Thoracic aorta (tissue), 2 donors: ENCODE measurements at regions not wholly inside any gene's neighbourhood (a gene's known extent, or its start where the extent isn't known, plus 50 kb on each side); places are given as distances from the start of the nearest gene placed in this dataset.
"Not testable (repeated sequence)": the region's sequence is repeated elsewhere in the genome, so short reads cannot be mapped to it uniquely, and the experiment has no call there.

Experiments
- ATAC-seq: fragments of 150-250 bp; one replicate; pipeline ENCODE4 v1.8.0; 2017; ENCODE audit warnings: low read depth; ENCODE audit not compliant: insufficient number of reproducible peaks, low FRiP score
- DNase-seq: peaks from one replicate; pipeline ENCODE4 v3.0.0-alpha.2; 2020; ENCODE audit warnings: low spot score
- H3K27ac ChIP-seq, 2 donors: fragments of 200-600 bp; sonication (generic); 1 replicate in 1 of 2; 2 replicates in 1 of 2; pipeline ENCODE4 v1.5.1; 2016; ENCODE audit warnings: mild to moderate bottlenecking in 2 of 2, moderate library complexity in 2 of 2
- H3K27me3 ChIP-seq: fragments of 200-600 bp; sonication (generic); replicated peaks from 2 replicates; pipeline ENCODE4 v1.6.0; 2016; ENCODE audit warnings: mild to moderate bottlenecking; ENCODE audit not compliant: insufficient read depth
- H3K36me3 ChIP-seq: fragments of 200-600 bp; sonication (generic); one replicate; pipeline ENCODE4 v1.5.1; 2016
- H3K4me1 ChIP-seq, 2 donors: fragments of 200-600 bp; sonication (generic); 1 replicate in 1 of 2; 2 replicates in 1 of 2; pipeline versions ENCODE4 v1.5.1 to v1.6.0; 2016; ENCODE audit warnings: low read depth in 2 of 2, mild to moderate bottlenecking in 1 of 2; ENCODE audit not compliant: control insufficient read depth in 1 of 2
- H3K4me3 ChIP-seq: fragments of 200-600 bp; sonication (generic); 2 replicates; pipeline ENCODE4 v1.5.1; 2016; ENCODE audit warnings: mild to moderate bottlenecking
- H3K9me3 ChIP-seq: fragments of 200-600 bp; sonication (generic); 2 replicates; pipeline ENCODE4 v1.5.1; 2016
- TF ChIP-seq, protein P1 (sequence below): fragments of 200-600 bp; sonication (generic); IDR thresholded peaks from one replicate; pipeline ENCODE4 v1.5.1; 2019; ENCODE audit warnings: antibody characterized with exemption

DNA sequence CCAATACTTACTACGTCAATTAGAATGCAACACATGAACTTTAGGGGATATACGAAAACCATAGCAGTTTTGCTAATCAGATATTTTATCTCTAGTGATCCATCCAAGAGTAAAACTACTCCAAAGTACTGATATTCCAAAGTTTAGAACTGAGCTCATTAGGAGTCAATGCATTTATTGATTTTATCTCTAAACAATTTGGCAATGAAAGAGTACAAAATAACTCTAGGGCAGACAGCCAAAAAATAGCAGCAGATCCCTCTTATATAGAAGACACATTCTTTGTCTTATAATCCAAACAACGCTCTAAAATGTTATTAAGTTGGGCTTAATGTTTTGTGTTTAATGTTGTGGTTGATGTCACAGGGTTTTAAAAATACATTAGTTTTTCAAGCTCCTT lies 923.9 kb upstream of the MAN1A1 start:
- Histone ChIP-seq H3K4me1 (no peaks in the 10 kb centered on the region), H3K4me3 (no peak overlapping the region), H3K36me3 (no peaks in the 10 kb centered on the region), H3K27me3 (no peaks in the 10 kb centered on the region), H3K9me3 (no peaks in the 10 kb centered on the region), H3K27ac (no peak overlapping the region)
- TF ChIP-seq, protein P1, sequence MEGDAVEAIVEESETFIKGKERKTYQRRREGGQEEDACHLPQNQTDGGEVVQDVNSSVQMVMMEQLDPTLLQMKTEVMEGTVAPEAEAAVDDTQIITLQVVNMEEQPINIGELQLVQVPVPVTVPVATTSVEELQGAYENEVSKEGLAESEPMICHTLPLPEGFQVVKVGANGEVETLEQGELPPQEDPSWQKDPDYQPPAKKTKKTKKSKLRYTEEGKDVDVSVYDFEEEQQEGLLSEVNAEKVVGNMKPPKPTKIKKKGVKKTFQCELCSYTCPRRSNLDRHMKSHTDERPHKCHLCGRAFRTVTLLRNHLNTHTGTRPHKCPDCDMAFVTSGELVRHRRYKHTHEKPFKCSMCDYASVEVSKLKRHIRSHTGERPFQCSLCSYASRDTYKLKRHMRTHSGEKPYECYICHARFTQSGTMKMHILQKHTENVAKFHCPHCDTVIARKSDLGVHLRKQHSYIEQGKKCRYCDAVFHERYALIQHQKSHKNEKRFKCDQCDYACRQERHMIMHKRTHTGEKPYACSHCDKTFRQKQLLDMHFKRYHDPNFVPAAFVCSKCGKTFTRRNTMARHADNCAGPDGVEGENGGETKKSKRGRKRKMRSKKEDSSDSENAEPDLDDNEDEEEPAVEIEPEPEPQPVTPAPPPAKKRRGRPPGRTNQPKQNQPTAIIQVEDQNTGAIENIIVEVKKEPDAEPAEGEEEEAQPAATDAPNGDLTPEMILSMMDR: no peak
- ATAC-seq (no peak), DNase-seq (no peak)

DNA sequence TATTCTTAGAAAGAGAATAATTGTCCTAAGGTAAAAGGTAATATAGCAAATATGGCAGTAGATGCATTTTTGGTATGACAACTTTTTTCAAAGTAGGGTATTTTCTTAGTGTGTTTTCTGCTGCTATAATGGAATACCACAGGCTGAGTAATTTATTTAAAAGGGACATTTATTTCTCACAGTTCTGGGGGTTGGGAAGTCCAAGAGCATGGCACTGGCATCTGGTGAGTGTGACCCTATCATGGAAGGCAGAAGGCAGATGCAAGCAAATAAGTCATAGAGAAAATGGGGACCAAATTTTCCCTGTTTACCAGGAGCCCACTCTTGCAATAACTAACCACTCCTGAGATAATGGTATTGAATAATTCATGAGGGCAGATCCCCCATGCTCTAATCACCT lies 922.5 kb upstream of the MAN1A1 start:
- TF ChIP-seq, protein P1: no peak
- Histone ChIP-seq H3K27me3 (no peaks in the 10 kb centered on the region), H3K9me3 (no peaks in the 10 kb centered on the region), H3K4me1 (no peaks in the 10 kb centered on the region), H3K4me3 (no peak overlapping the region), H3K36me3 (no peaks in the 10 kb centered on the region), H3K27ac (no peak overlapping the region)
- ATAC-seq: no peak
- no peak for DNase-seq

- ATAC-seq, H3K36me3 ChIP-seq, DNase-seq, H3K27me3 ChIP-seq, H3K9me3 ChIP-seq, H3K27ac ChIP-seq, H3K4me3 ChIP-seq, H3K4me1 ChIP-seq: not testable (repeated sequence)
Measured at GRCh38 chr6:120268256-120268655, 918.7 kb upstream of the MAN1A1 start.

DNA sequence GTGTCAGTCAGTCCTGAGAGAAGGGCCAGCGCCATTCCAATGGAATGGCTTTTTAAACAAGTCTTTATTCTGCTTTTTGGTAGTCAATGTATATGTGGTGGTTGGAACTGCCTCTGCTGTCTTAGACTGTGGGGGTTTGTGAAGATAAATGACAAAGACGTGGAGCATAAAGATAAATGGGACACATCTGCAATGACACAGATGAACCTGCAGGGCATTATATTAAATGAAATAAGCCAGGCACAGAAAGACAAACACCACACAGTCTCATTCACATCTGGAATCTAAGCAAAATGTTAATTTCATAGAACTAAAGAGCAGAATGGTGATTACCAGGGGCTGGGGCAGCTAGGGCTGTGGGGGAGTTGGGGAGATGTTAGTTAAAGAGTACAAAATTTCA lies 912.8 kb upstream of the MAN1A1 start:
- ATAC-seq (no peak), DNase-seq (no peak)
- Histone ChIP-seq H3K27me3 (no peaks in the 10 kb centered on the region), H3K36me3 (no peaks in the 10 kb centered on the region), H3K4me1 (no peaks in the 10 kb centered on the region), H3K27ac (no peak overlapping the region), H3K4me3 (no peak overlapping the region), H3K9me3 (no peaks in the 10 kb centered on the region)
- TF ChIP-seq, protein P1: no peak

DNA sequence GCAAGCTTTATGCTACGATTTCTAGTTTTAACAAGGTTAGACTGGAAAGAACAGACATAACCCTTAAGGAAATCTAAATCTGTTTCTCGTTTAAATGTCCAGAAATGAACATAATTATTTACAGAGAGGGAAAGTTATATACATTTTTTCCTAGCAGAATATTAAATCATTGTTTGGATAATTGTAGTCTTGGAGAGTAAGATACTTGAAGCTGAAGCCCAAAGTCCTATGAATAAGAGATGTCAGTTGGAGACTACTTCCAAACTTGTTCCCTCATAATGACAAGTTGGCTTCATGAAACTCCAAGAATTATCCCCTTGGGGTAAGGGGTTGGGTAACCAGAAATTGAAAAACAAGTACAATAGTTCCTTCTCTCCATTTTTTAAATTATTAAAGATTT lies 911.1 kb upstream of the MAN1A1 start:
- Histone ChIP-seq H3K27ac (no peak overlapping the region), H3K9me3 (no peaks in the 10 kb centered on the region), H3K36me3 (no peaks in the 10 kb centered on the region), H3K4me3 (no peak overlapping the region), H3K4me1 (no peaks in the 10 kb centered on the region), H3K27me3 (no peaks in the 10 kb centered on the region)
- ATAC-seq (no peak), DNase-seq (no peak)
- TF ChIP-seq, protein P1: no peak

DNA sequence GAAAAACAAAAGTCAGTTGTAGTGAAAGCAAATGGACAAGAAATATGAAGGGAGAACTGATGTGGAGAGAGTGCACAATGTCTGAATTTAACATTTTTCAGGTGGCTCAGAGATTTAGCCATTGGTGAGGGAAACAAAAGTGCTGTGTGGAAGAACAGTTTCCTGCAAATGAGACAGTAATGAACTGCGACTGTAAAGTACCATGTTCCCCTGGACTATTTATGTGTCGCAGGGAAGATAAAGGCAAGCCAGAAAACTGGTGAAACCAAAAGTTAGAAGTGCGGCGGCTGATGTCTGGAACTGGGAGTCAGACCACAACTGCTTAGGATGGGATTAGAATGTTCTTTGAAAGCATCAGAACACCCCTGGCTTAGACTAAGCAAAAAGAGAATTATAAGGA lies 905.1 kb upstream of the MAN1A1 start:
- DNase-seq: no peak
- no peaks in the 10 kb centered on the region for H3K9me3 ChIP-seq
- ATAC-seq: no peak

More for the DNA sequence above, 905.1 kb upstream of the MAN1A1 start:
- TF ChIP-seq, protein P1: no peak
- H3K36me3 ChIP-seq: no peaks in the 10 kb centered on the region
- no peaks in the 10 kb centered on the region for H3K27me3 ChIP-seq
- H3K27ac ChIP-seq: no peak overlapping the region
- no peak overlapping the region for H3K4me3 ChIP-seq
- no peaks in the 10 kb centered on the region for H3K4me1 ChIP-seq
